WTC11 (cell line): ENCODE measurements at regions not wholly inside any gene's neighbourhood (a gene's known extent, or its start where the extent isn't known, plus 50 kb on each side); places are given as distances from the start of the nearest gene placed in this dataset.

ENCODE experiments used
- ATAC-seq: fragments of 200-7000 bp; cut with Tn5 transposase; 2 replicates; pipeline ENCODE4 v1.10.0; 2021; ENCODE audit warnings: mild to moderate bottlenecking, moderate library complexity
- CTCF ChIA-PET: fragments of 300-600 bp; sonication (Branson Sonifier 250); formaldehyde crosslinking; loops from one replicate; lab custom pipeline; 2021; ENCODE audit warnings: antibody characterized with exemption; lab: Charles Lee
- POLR2A ChIA-PET: fragments of 350-600 bp; sonication (Branson Sonifier 250); formaldehyde crosslinking; loops from one replicate; lab custom pipeline; 2021; ENCODE audit warnings: antibody characterized with exemption; lab: Charles Lee
- DNase-seq: peaks from one replicate; pipeline ENCODE4 v3.0.0; 2021; ENCODE audit warnings: low spot score
- H3K27ac Mint-ChIP-seq: 2 replicates; pipeline ENCODE4 v1.8.0; 2021; ENCODE audit warnings: mixed read lengths
- H3K27me3 Mint-ChIP-seq: 2 replicates; pipeline ENCODE4 v1.8.0; 2021; ENCODE audit warnings: low read depth, mild to moderate bottlenecking, moderate library complexity, mixed read lengths
- H3K36me3 Mint-ChIP-seq: 2 replicates; pipeline ENCODE4 v1.8.0; 2021; ENCODE audit warnings: mixed read lengths
- H3K4me1 Mint-ChIP-seq: 2 replicates; pipeline ENCODE4 v1.8.0; 2022; ENCODE audit warnings: mixed read lengths
- H3K4me3 Mint-ChIP-seq: 2 replicates; pipeline ENCODE4 v1.8.0; 2021; ENCODE audit warnings: mild to moderate bottlenecking, moderate library complexity, mixed read lengths
- H3K9me3 Mint-ChIP-seq: 2 replicates; pipeline ENCODE4 v1.8.0; 2021; ENCODE audit warnings: mixed read lengths
- AR ChIP-seq: fragments of 250-450 bp; sonication (Bioruptor Pico); IDR thresholded peaks from 2 replicates; pipeline ENCODE4 v1.9.0; 2021; ENCODE audit warnings: mild to moderate bottlenecking
- EMX1 ChIP-seq: fragments of 250-450 bp; sonication (Bioruptor Pico); IDR thresholded peaks from 2 replicates; pipeline ENCODE4 v1.8.0; 2021; ENCODE audit warnings: mild to moderate bottlenecking
- NFE2L1 ChIP-seq: sonication (generic); formaldehyde crosslinking; IDR thresholded peaks from 2 replicates; pipeline ENCODE4 v1.8.1; 2023; ENCODE audit warnings: missing genetic modification reagents
- OVOL2 ChIP-seq: fragments of 250-450 bp; sonication (Bioruptor Pico); IDR thresholded peaks from 2 replicates; pipeline ENCODE4 v1.9.0; 2021; ENCODE audit warnings: mild to moderate bottlenecking, borderline replicate concordance
- PRRX2 ChIP-seq: fragments of 250-450 bp; sonication (Bioruptor Pico); IDR thresholded peaks from 2 replicates; pipeline ENCODE4 v1.8.0; 2021; ENCODE audit warnings: mild to moderate bottlenecking
- RORB ChIP-seq: fragments of 250-450 bp; sonication (Bioruptor Pico); IDR thresholded peaks from 2 replicates; pipeline ENCODE4 v1.9.0; 2021; ENCODE audit warnings: mild to moderate bottlenecking
- SMAD4 ChIP-seq: sonication (generic); formaldehyde crosslinking; IDR thresholded peaks from 2 replicates; pipeline ENCODE4 v1.8.0; 2022; ENCODE audit warnings: mild to moderate bottlenecking, missing genetic modification reagents
- SP1 ChIP-seq: sonication (generic); formaldehyde crosslinking; conservative IDR thresholded peaks from 2 replicates; pipeline ENCODE4 v1.8.1; 2022; ENCODE audit warnings: missing genetic modification reagents
- TP53 ChIP-seq: sonication (generic); formaldehyde crosslinking; IDR thresholded peaks from 2 replicates; pipeline ENCODE4 v1.8.1; 2023; ENCODE audit warnings: mild to moderate bottlenecking, missing genetic modification reagents
- USF2 ChIP-seq: sonication (generic); formaldehyde crosslinking; IDR thresholded peaks from 2 replicates; pipeline ENCODE4 v1.8.1; 2023; ENCODE audit warnings: mild to moderate bottlenecking, missing genetic modification reagents, moderate library complexity
- ZNF263 ChIP-seq: sonication (generic); formaldehyde crosslinking; IDR thresholded peaks from 2 replicates; pipeline ENCODE4 v1.8.1; 2022; ENCODE audit warnings: low read depth, mild to moderate bottlenecking, moderate library complexity, missing genetic modification reagents
- ZNF281 ChIP-seq: sonication (generic); formaldehyde crosslinking; IDR thresholded peaks from 2 replicates; pipeline ENCODE4 v1.8.0; 2023; ENCODE audit warnings: mild to moderate bottlenecking, missing genetic modification reagents
- ZNF396 ChIP-seq: fragments of 250-450 bp; sonication (Bioruptor Pico); IDR thresholded peaks from 2 replicates; pipeline ENCODE4 v1.8.0; 2021; ENCODE audit warnings: mild to moderate bottlenecking, moderate library complexity, borderline replicate concordance
- ZNF532 ChIP-seq: fragments of 250-450 bp; sonication (Bioruptor Pico); IDR thresholded peaks from 2 replicates; pipeline ENCODE4 v1.9.0; 2021; ENCODE audit warnings: mild to moderate bottlenecking, borderline replicate concordance
- ZSCAN18 ChIP-seq: fragments of 250-450 bp; sonication (Bioruptor Pico); IDR thresholded peaks from 2 replicates; pipeline ENCODE4 v2.1.2; 2022; ENCODE audit warnings: mild to moderate bottlenecking, moderate library complexity
- TF ChIP-seq, protein P1 (sequence below): sonication (generic); formaldehyde crosslinking; IDR thresholded peaks from 2 replicates; pipeline ENCODE4 v1.8.1; 2022; ENCODE audit warnings: missing genetic modification reagents, borderline replicate concordance
- TF ChIP-seq, protein P2 (sequence below): fragments of 250-450 bp; sonication (Bioruptor Pico); IDR thresholded peaks from 2 replicates; pipeline ENCODE4 v1.9.0; 2021; ENCODE audit warnings: moderate library complexity, mild to moderate bottlenecking, inconsistent platforms, borderline replicate concordance
- TF ChIP-seq, protein P3 (sequence below): sonication (generic); formaldehyde crosslinking; IDR thresholded peaks from 2 replicates; pipeline ENCODE4 v1.8.1; 2022; ENCODE audit warnings: low read depth, missing genetic modification reagents, borderline replicate concordance
- TF ChIP-seq, protein P4 (sequence below): sonication (generic); formaldehyde crosslinking; IDR thresholded peaks from 2 replicates; pipeline ENCODE4 v1.8.1; 2023; ENCODE audit warnings: mild to moderate bottlenecking, missing genetic modification reagents

DNA sequence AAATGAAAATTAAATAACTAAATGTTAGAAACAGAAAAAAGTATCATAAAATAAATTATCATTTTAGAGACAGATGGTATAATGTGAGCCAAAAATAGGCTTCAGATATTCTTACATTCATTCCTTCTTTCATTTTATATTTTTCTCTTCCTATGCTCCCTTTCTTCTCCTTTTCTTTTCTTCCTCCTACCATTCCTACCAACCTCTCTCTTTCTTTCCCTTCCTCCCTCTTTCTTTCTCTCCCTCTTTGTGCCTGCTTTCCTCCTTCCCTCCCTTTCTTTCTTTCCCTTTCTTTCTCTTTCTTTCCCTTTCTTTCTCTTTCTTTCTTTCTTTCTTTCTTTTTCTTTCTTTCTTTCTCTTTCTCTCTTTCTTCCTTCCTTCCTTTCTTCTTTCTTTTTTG, 275.6 kb upstream of the ELAC2 start:
- no peak overlapping the region for H3K27ac Mint-ChIP-seq
- ChIA-PET CTCF (no interaction called here), POLR2A (no interaction called here)
- H3K36me3 Mint-ChIP-seq = no peaks in the 10 kb centered on the region
- ATAC-seq (no peak), DNase-seq (no peak)
- no peak overlapping the region for H3K4me3 Mint-ChIP-seq
- no peaks in the 10 kb centered on the region for H3K27me3 Mint-ChIP-seq
- no peaks in the 10 kb centered on the region for H3K9me3 Mint-ChIP-seq
- H3K4me1 Mint-ChIP-seq = 0 out of 2 replicates have a peak, but pooled peaks cover under 1% of the 10 kb centered on the region
- TF ChIP-seq ZNF281 (CRISPR knock-in tag) (no peak), SP1 (no peak), RORB (CRISPR knock-in tag) (no peak), ZNF263 (CRISPR knock-in tag) (no peak), NFE2L1 (CRISPR knock-in tag) (no peak), AR (no peak), ZSCAN18 (CRISPR knock-in tag) (no peak), ZNF396 (CRISPR knock-in tag) (no peak), USF2 (CRISPR knock-in tag) (no peak), PRRX2 (CRISPR knock-in tag) (no peak), EMX1 (no peak), TP53 (CRISPR knock-in tag) (no peak), ZNF532 (CRISPR knock-in tag) (no peak), SMAD4 (CRISPR knock-in tag) (no peak), OVOL2 (CRISPR knock-in tag) (no peak)
- TF ChIP-seq, protein P1, sequence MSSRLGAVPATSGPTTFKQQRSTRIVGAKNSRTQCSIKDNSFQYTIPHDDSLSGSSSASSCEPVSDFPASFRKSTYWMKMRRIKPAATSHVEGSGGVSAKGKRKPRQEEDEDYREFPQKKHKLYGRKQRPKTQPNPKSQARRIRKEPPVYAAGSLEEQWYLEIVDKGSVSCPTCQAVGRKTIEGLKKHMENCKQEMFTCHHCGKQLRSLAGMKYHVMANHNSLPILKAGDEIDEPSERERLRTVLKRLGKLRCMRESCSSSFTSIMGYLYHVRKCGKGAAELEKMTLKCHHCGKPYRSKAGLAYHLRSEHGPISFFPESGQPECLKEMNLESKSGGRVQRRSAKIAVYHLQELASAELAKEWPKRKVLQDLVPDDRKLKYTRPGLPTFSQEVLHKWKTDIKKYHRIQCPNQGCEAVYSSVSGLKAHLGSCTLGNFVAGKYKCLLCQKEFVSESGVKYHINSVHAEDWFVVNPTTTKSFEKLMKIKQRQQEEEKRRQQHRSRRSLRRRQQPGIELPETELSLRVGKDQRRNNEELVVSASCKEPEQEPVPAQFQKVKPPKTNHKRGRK = no peak
- TF ChIP-seq, protein P2, sequence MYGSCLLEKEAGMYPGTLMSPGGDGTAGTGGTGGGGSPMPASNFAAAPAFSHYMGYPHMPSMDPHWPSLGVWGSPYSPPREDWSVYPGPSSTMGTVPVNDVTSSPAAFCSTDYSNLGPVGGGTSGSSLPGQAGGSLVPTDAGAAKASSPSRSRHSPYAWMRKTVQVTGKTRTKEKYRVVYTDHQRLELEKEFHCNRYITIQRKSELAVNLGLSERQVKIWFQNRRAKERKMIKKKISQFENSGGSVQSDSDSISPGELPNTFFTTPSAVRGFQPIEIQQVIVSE (CRISPR knock-in tag) = no peak
- TF ChIP-seq, protein P3, sequence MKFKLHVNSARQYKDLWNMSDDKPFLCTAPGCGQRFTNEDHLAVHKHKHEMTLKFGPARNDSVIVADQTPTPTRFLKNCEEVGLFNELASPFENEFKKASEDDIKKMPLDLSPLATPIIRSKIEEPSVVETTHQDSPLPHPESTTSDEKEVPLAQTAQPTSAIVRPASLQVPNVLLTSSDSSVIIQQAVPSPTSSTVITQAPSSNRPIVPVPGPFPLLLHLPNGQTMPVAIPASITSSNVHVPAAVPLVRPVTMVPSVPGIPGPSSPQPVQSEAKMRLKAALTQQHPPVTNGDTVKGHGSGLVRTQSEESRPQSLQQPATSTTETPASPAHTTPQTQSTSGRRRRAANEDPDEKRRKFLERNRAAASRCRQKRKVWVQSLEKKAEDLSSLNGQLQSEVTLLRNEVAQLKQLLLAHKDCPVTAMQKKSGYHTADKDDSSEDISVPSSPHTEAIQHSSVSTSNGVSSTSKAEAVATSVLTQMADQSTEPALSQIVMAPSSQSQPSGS = no peak
- TF ChIP-seq, protein P4, sequence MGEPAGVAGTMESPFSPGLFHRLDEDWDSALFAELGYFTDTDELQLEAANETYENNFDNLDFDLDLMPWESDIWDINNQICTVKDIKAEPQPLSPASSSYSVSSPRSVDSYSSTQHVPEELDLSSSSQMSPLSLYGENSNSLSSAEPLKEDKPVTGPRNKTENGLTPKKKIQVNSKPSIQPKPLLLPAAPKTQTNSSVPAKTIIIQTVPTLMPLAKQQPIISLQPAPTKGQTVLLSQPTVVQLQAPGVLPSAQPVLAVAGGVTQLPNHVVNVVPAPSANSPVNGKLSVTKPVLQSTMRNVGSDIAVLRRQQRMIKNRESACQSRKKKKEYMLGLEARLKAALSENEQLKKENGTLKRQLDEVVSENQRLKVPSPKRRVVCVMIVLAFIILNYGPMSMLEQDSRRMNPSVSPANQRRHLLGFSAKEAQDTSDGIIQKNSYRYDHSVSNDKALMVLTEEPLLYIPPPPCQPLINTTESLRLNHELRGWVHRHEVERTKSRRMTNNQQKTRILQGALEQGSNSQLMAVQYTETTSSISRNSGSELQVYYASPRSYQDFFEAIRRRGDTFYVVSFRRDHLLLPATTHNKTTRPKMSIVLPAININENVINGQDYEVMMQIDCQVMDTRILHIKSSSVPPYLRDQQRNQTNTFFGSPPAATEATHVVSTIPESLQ (CRISPR knock-in tag) = no peak
